GM19240 (cell line): ENCODE measurements at regions not wholly inside any gene's neighbourhood (a gene's known extent, or its start where the extent isn't known, plus 50 kb on each side); places are given as distances from the start of the nearest gene placed in this dataset.
"Not testable (repeated sequence)": the region's sequence is repeated elsewhere in the genome, so short reads cannot be mapped to it uniquely, and the experiment has no call there.

Experiments
- DNase-seq: peaks from one replicate; pipeline ENCODE4 v3.0.0; 2011; ENCODE audit warnings: low spot score; ENCODE audit not compliant: insufficient read length

DNA sequence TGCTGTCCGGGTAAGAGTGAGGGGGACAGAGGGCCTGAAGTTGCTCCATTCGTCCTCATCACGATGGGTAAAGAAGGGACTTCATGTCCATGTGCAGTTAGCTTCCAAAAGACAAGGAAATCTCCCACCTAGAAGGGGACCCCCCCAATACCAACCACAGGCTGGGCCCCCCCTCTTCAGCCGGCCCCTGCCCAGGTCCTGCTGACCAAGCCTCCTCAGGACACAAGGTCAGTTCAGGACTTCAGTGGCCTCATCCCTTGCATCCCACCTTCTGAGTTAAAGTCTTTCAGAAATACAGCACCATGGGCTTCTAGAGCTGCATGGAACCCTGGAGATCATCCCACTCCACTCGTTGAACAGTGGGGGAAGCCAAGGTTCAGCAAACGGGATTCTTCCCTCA lies 115.4 kb upstream of the ERG start:
- no peak for DNase-seq

DNA sequence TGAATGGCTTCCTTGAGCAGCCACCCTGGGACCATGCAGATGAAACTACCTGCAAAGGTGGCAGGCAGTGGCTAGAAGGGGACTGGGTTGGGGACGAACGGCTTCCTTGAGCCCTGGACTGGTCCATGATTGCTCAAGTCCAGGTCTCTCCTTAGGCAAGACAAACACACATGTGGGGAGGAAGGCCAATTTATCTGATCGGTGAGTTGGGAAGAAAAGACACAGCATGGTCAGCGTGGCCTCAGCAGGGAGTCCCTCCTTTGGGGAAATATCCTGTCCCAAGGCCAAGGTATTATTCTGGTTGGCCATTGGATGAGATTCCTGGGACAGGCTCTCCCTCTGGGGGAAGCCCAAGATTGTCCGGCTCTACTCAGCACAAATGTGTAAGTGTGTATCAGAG lies 116.3 kb upstream of the ERG start:
- no peak for DNase-seq

DNA sequence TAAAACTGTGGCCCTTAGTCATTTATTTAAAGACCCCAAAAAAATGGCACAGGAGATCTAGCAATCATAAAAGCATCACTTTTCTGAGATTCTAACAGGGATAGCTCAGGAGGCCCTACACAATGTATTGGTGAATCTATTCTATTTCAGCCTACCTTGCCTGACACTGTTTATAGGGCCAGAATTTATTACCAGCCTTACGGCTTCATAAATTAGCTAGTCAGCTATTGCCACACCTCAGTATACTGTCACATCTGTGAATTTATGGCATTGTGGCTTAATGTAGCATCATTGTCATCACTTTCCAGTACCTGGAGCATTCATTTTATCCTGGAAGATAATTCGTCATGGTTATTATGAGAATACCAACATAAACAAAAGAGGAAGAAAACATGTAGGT lies 121.2 kb upstream of the ERG start:
- DNase-seq, result no peak

DNA sequence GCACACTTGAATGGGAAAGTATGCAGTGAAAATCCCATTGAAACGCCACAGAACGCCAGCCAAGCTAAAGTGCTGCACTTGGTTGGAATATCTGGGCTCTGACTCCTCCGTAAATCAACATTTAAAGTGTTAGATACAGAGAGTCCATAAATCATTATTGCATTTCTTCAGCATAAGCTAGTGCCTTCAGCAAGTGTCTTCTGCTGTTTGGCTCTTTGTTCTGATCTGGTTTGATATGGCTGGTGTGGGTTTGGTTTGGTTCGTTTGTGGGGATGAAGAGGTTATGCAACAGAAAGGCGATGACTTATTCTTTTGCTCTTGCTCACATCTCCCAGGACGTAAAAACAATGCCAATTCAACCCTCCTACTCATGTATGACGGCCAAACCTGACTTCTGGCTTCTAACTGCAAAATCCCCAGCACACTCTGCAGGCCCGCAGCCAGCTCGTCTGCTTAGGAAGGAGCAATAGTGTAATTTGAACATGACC lies 121.8 kb upstream of the ERG start:
- DNase-seq, result no peak

DNA sequence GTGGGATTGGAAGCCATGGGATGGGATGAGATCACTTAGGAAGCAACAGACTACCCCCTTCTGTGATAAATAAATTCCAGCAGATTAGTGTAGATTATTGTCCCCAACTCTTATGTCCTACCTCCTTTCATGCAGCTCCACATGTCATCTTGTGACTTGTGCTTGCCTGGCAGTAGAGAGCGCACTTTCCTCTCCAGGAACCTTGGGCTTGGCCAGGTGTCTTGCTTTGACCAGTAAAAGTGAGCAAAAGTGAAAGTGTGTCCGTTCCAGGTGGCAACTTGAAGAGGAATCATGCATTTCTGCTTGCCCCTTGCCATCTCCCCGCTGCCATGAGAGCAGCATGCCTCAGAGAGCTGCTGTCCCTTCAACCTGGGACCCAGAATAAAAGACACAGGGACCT lies 122.9 kb upstream of the ERG start:
- no peak for DNase-seq

DNA sequence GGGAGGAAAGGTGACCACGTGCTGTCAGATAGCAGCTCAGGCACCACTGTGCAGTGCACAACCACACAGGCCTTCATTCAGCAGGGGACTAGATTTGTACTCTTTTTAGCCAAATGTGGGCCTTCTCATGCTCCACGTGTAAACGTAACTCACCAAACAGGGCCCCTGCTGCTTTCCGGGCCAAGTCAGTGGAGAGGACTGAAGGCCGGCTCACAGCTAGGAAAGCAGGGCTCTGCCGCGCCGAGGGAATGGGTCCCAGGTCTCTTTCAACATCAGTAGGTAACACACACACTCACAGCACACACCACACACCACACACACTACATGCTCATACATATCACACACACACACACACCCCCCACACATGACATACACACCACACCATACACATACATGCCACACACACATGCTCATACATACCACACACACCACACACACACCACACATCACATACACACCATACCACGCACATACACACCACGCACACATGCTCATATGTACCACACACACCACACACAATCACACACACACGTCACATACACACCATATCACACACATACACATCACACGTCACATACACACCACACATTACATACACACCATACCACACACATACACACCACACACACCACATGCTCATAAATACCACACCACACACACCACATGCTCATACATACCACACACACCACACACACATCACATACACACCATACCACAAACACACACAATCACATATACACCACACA lies 124.0 kb upstream of the ERG start:
- DNase-seq, result no peak

DNA sequence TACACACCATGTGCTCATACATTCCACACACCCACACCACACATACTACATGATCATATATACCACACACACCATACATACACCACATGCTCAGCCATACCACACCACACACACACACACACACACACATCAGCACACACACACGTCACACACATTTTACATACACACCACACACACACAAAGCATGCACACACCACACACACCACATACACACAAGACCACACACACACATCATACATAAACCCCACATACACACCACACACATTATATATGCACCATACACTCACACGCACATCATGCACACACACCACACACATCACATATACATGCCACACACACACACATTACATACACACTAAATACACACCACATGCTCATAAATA lies 124.5 kb upstream of the ERG start:
- no peak for DNase-seq

DNA sequence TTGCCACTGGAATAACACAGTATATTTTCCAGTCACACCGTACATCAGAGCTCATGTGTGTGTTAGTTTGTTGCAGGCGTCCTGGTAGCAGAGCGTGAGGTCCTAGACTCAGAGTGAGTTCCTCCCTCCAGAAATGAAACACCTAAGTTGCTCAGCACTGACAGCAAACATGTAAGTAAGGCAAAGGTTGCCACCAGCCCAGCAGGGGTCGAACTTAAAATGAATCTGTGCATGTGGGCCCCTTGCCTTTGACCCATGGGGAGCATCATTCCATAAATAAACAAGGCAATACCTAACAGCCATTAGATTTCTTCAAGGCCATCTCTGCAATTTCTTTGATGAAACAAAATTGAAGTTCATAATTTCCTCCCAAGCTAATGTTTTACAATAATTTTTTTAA lies 125.3 kb upstream of the ERG start:
- DNase-seq, result no peak

DNA sequence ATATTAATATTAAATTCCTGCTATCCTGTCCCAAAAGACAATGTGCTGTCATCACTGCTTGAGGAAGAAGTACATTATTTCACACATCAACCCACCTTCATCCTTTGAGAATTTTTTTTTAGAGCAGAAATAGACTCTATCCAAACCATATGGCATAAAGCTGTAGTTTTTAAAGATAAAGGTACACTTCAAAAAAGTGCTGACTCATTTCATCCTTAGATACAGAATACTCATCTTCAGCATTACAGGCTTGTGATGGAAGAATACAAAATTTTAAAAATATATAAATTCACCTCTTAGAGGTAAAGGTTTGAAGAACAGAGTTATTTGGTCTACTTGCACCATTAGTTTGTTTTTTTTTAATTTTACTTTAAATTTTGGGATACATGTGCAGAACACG lies 126.7 kb upstream of the ERG start:
- DNase-seq, result no peak

DNA sequence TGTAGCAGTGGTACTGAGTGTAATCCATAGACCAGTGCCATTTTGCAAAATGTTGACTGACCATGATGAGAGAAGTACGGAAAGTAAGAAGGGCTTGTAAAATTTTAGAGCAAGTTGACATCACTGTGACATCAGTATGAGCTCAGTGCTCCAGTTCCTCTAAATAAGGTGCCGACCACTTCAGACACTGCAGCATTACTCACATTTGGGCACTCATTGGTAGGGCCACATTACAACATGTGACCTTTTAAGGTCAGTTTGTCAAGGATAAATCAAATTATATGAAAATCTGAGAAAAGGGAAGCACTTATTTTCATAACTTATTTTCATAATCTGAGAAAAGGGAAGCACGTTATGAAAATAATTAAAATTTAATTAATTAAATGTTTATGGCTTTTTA lies 128.0 kb upstream of the ERG start:
- DNase-seq, result no peak

DNA sequence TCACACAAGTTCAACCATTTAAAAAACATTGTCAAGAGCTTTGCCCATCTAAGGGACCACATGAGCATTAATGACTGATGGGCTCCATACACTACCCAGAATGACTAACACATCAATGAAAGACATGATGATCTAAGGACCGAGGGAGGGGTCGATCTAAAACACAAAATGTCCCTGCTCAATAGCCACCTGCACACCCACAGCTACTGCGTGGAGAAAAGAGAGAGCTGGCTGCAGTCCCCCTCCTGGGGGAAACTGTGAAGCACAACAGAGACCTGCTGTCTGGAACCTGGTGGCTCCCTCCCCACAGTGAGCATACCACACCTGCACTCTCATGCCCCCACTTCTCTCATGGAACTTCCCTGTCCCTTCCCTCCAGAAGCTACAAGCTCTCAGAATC lies 130.1 kb upstream of the ERG start:
- no peak for DNase-seq

DNA sequence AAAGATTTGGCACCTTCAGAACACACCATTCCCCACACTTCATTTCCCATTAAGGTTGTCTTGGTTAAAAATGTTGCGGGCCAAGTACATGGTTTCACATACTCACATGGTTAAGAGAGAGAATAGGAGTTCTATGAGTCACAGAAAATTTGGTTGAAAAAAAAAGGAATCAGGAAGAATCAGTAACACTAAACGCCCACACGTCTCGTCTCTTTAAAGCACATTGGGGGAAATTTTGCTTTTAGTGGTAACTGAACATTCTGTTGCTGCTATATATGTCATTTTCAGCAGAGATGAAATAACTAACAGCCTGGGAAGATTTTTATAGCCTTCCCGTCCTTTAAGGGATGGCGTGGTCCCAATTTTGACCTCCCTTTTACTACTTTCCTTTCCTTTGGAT lies 132.9 kb upstream of the ERG start:
- no peak for DNase-seq

DNA sequence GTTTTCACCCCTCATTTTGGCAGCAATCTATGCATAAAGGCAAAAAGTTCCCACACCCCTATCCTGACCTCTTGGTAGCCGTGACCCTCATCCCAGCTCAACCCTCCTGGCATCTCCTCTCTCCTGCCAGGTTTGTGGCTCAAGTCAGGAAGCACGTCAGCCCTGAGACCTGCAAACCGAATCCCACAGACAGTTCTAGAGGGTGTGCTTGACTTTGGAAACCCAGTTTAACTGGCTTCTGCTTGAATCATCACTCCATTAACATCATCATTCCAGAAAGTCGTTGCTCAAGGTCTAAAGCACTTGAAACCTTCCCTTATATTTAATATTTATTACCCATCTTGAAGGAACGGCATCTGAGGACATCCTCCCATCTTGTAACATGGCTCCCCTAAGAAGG lies 133.4 kb upstream of the ERG start:
- no peak for DNase-seq

DNA sequence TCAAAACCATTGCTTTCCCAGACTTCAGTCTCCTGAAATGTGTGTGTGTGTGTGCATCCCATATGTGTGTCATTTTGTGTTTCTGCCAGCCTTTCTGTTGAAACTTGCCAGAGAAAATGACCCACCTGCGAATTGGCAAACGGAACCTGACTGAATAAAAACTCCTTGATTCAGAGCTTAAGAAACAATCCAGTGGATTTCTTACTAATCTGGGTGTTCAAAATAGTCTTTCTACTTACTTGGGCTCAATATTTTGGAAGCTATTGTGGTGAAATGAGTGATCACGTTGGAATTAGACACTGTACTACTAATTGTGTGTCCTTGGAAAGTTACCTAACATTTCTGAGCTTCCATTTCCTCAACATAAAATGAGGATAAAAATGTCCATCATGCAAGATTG lies 138.9 kb upstream of the ERG start:
- no peak for DNase-seq

DNA sequence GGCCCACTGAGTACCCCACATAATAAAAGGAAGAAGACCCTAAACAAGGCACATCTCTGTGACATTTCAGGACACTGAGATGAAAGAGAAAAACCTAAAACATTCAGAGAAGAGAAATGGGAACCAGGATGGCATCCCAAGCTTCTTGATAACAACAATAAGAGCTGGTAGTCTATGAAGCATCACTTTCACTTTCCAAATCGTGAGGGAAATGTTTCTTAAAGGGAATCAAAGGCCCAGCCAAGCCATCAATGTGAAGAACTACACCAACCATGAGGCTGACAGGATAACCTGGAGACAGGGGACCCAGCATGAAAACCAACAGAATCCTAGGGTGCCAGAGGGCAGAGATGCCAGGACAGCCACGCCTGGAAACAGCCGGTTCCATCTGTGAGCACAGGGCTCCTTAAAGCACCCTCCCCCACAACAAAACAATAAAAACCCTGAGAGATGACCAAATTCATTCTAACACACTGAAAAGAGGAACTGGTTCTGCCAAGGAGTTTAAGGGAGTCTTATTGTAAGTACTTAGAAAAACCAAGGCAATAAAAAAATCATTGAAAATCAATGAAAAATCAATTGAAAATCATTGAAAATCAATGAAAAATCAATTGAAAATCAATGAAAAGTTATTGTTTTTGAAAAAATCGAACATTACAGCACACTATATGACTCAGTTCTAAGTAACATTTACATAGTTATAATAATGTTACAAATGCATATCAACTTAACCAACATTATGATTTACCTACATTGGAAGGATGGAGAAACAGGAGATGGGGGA lies 141.5 kb upstream of the ERG start:
- no peak for DNase-seq

DNA sequence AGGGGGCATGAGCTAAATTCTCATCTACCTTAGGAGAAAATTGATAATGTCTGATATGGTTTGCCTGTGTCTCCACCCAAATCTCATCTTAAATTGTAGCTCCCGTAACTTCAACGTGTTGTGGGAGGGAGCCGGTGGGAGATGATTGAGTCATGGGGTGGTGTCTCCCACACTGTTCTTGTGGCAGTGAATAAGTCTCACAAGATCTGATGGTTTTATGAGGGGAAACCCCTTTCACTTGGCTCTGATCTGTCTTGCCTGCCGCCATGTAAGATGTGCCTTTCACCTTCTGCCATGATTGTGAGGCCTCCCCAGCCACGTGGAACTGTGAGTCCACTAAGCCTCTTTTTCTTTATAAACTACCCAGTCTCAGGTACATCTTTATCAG lies 142.1 kb upstream of the ERG start:
- not testable (repeated sequence) for DNase-seq

DNA sequence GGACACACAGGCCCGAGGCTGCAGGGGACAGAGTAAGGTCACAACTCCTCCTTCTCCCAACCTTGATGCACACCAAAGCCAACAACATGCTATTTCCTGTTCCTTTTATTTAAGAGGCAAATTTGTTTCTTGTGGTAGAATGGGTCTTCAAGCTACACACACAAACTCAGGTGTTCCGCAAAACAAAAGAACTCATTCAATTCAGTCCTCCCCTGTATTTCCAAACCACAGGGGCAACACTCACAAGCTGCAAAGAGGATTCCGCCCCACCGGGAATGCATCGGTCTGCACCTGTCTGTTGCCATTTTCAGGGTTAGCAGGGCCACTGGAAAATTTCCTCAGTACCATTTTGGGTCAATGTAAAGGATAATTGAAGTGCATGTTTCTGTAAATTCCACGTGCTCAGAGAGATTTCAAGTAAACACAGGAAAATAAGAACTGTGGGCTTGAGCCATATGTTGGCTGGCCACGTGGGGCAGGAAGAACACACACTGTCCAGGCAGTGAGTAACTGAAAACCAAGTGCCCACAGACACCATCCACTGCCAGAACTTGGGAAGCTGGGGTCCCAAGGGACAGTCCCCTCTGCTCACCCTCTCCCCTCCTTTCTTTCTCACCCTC lies 145.2 kb upstream of the ERG start:
- no peak for DNase-seq

DNA sequence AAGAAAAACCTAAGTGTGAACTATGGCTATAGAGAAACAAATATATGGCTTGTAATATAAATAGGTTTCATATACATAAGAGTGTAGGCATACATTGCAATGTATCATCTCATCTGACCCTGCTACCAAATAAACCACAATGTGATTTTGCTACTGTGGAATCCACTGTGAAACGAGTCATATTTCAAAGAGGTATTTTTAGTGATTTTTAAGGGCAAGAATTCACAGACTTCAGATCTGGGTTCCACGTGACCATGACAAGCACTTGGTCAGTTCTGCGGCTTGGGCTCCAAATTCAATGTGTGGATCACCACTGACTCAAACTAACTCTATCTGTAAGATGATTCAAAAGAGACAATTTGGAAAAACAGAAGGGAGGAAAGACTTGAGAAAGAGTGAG lies 147.0 kb upstream of the ERG start:
- no peak for DNase-seq

DNA sequence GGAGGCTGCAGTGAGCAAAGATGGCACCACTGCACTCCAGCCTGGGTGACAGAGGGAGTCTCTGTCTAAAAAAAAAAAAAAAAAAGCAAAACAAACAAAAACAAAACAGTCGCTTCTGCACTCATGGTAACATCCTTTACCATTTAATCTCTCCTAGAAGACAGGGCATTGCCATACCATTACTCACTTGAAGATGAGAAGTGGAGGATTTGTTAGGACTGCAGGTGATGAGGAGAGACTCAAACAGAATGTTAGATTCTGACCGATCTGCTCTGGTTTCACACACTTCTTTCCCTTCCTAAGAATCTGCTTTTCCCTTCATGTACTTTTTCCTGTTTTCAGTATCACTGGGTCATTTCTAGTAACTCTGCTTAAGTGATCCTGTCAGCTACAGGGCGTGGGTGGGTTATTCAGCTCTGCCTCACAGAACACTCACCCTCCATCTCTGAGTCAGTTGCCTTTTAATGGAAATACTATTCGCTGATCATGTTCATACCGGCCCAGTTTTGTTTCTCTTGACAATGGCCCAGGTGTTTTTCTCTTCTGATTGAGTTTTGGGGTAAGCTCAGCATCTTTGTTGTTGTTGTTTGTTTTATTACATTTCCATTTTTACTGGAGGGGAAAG lies 148.0 kb upstream of the ERG start:
- no peak for DNase-seq

DNA sequence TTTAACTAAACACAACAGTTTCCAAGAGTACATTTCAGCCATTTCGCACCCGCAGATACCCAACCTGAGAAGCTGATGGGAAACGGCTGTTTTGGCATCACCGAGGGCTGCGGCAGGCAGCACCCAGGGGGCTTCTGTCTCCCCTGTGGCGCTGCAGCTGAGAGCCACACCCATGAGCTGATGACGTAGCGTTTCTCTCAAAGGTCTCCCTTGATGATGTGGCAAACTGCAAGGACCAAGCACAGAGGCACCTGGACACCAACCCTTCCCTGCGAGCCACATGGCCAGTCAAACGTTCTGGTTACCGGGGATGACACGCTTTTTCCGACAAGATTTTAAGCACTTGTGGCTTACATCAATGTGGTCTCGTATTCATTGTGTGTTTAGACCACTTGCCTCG lies 150.8 kb upstream of the ERG start:
- DNase-seq, result no peak

DNA sequence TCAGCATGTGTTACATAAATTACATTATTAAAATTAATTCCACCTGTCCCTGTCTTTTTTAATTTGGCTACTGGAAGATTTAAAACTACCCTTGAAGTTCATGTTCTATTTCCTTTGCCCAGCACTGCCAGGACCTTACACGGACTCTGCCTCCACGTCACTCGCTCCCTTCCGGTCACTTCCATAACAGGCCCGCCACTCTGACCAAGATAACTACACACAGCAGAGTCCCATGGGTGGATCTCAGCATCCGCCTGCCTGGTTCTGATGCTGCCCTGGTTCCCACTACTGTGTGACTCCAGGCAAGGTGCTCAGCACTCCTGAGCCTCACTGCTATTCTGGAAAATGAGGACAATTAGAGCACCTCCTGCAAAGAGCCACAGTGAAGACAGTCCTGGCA lies 153.3 kb upstream of the ERG start:
- DNase-seq, result no peak

DNA sequence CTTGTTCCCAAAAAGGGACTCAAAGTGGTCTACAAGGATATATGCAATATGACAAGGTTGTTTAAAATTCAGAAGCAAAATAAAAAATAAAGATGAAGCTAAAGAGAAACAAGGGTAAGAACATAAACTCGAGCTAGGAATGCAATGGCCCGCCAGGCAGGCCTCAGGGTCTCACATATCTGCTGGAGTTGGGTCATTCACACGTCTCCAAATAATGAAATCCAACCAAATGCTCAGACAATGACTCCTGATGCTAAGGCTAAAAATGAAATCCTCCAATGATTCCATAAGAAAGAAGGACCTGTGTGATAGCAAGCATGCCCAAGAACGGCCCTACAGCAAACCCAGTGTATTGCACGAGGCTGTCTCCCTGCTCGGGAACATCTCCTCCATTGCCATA lies 153.3 kb upstream of the ETS2 start:
- no peak for DNase-seq
